ENCODE measurements at regions not wholly inside any gene's neighbourhood (a gene's known extent, or its start where the extent isn't known, plus 50 kb on each side); places are given as distances from the start of the nearest gene placed in this dataset.

GRCh38 chr3:180287703-180288102 lies 251.0 kb upstream of the PEX5L start:
- no peak for FAIRE-seq

- no peak for FAIRE-seq
These were observed 252.1 kb upstream of the PEX5L start for GRCh38 chr3:180288816-180289215.

GRCh38 chr3:180290300-180290699 lies 253.6 kb upstream of the PEX5L start:
- no peak for FAIRE-seq

GRCh38 chr3:180294282-180295027 lies 257.7 kb upstream of the PEX5L start:
- FAIRE-seq = no peak

- no peak for FAIRE-seq
These were observed 259.1 kb upstream of the PEX5L start for GRCh38 chr3:180295811-180296210.

- FAIRE-seq = no peak
These were observed 260.2 kb upstream of the PEX5L start for GRCh38 chr3:180296971-180297370.

- no peak for FAIRE-seq
These were observed 269.4 kb upstream of the PEX5L start for GRCh38 chr3:180306155-180306554.

GRCh38 chr3:180306691-180307090 lies 270.0 kb upstream of the PEX5L start:
- no peak for FAIRE-seq

- FAIRE-seq = no peak
These were observed 274.5 kb upstream of the PEX5L start for GRCh38 chr3:180311242-180311641.

- no peak for FAIRE-seq
These were observed 279.6 kb upstream of the PEX5L start for GRCh38 chr3:180316321-180316720.

- FAIRE-seq = no peak
These were observed 282.5 kb upstream of the TTC14 start for GRCh38 chr3:180319461-180319860.

GRCh38 chr3:180320631-180321030 lies 281.3 kb upstream of the TTC14 start:
- no peak for FAIRE-seq

GRCh38 chr3:180321534-180321933 lies 280.4 kb upstream of the TTC14 start:
- FAIRE-seq = no peak

- no peak for FAIRE-seq
These were observed 279.1 kb upstream of the TTC14 start for GRCh38 chr3:180322829-180323228.

GRCh38 chr3:180324791-180325190 lies 277.2 kb upstream of the TTC14 start:
- FAIRE-seq = no peak

- no peak for FAIRE-seq
These were observed 276.4 kb upstream of the TTC14 start for GRCh38 chr3:180325533-180325932.

- FAIRE-seq = no peak
These were observed 276.0 kb upstream of the TTC14 start for GRCh38 chr3:180325958-180326357.

GRCh38 chr3:180329187-180329586 lies 272.8 kb upstream of the TTC14 start:
- no peak for FAIRE-seq

GRCh38 chr3:180329847-180330246 lies 272.1 kb upstream of the TTC14 start:
- no peak for FAIRE-seq

GRCh38 chr3:180330440-180330839 lies 271.5 kb upstream of the TTC14 start:
- FAIRE-seq = no peak

- FAIRE-seq = no peak
These were observed 269.4 kb upstream of the TTC14 start for GRCh38 chr3:180332608-180333007.

GRCh38 chr3:180335050-180335449 lies 266.9 kb upstream of the TTC14 start:
- FAIRE-seq = no peak

GRCh38 chr3:180340395-180340794 lies 261.6 kb upstream of the TTC14 start:
- no peak for FAIRE-seq

GRCh38 chr3:180341516-180341915 lies 260.4 kb upstream of the TTC14 start:
- FAIRE-seq = no peak

GRCh38 chr3:180351601-180352000 lies 250.4 kb upstream of the TTC14 start:
- FAIRE-seq = no peak
